GM23338 (cell line): ENCODE measurements at regions not wholly inside any gene's neighbourhood (a gene's known extent, or its start where the extent isn't known, plus 50 kb on each side); places are given as distances from the start of the nearest gene placed in this dataset.

Source experiments
- ATAC-seq: fragments of 200-7000 bp; cut with Tn5 transposase; 3 replicates; pipeline ENCODE4 v1.9.1; 2020
- DNase-seq: peaks from one replicate; pipeline ENCODE4 v3.0.0-alpha.2; 2015; ENCODE audit warnings: low spot score
- H2AFZ ChIP-seq: fragments of 200-600 bp; sonication (generic); 2 replicates; pipeline ENCODE4 v1.8.0; 2016; ENCODE audit warnings: antibody characterized with exemption, mild to moderate bottlenecking, moderate library complexity
- H3F3A ChIP-seq: fragments of 200-600 bp; sonication (generic); replicated peaks from 2 replicates; pipeline ENCODE4 v1.8.0; 2017; ENCODE audit warnings: antibody characterized with exemption, mixed run types, low read depth
- H3K27ac ChIP-seq: fragments of 200-600 bp; sonication (generic); 2 replicates; pipeline ENCODE4 v1.6.1; 2016; ENCODE audit warnings: low read depth
- H3K27me3 ChIP-seq: fragments of 200-600 bp; sonication (generic); 2 replicates; pipeline ENCODE4 v1.8.0; 2016; ENCODE audit warnings: mild to moderate bottlenecking, mixed run types, moderate library complexity; ENCODE audit not compliant: insufficient read depth
- H3K36me3 ChIP-seq: fragments of 200-600 bp; sonication (generic); 2 replicates; pipeline ENCODE4 v1.8.0; 2016; ENCODE audit warnings: mild to moderate bottlenecking; ENCODE audit not compliant: insufficient read depth
- H3K4me1 ChIP-seq: fragments of 200-600 bp; sonication (generic); 2 replicates; pipeline ENCODE4 v1.8.0; 2016; ENCODE audit warnings: mild to moderate bottlenecking, moderate library complexity; ENCODE audit not compliant: insufficient read depth
- H3K4me2 ChIP-seq: fragments of 200-600 bp; sonication (generic); 2 replicates; pipeline ENCODE4 v1.7.1; 2017; ENCODE audit warnings: mixed run types
- H3K4me3 ChIP-seq: fragments of 200-600 bp; sonication (generic); 2 replicates; pipeline ENCODE4 v1.6.1; 2016; ENCODE audit warnings: mixed run types
- H3K79me2 ChIP-seq: fragments of 200-600 bp; sonication (generic); replicated peaks from 2 replicates; pipeline ENCODE4 v1.8.0; 2017; ENCODE audit warnings: mild to moderate bottlenecking; ENCODE audit not compliant: insufficient read depth
- H3K9me2 ChIP-seq: fragments of 200-600 bp; sonication (generic); 2 replicates; pipeline ENCODE4 v1.8.0; 2017; ENCODE audit not compliant: insufficient read depth
- H4K20me1 ChIP-seq: fragments of 200-600 bp; sonication (generic); replicated peaks from 2 replicates; pipeline ENCODE4 v1.8.0; 2017; ENCODE audit warnings: mild to moderate bottlenecking; ENCODE audit not compliant: insufficient read depth
- H3K27ac Mint-ChIP-seq: 2 replicates; pipeline ENCODE4 v1.8.0; 2020; ENCODE audit warnings: inconsistent platforms, mild to moderate bottlenecking, moderate library complexity, mixed read lengths
- H3K27me3 Mint-ChIP-seq: 3 replicates; pipeline ENCODE4 v1.8.0; 2022; ENCODE audit warnings: low read depth, mild to moderate bottlenecking, moderate library complexity, mixed read lengths, inconsistent platforms; ENCODE audit not compliant: insufficient read depth, poor library complexity
- H3K36me3 Mint-ChIP-seq: 3 replicates; pipeline ENCODE4 v1.8.0; 2021; ENCODE audit warnings: low read depth, mild to moderate bottlenecking, inconsistent platforms, moderate library complexity, mixed read lengths
- H3K4me1 Mint-ChIP-seq: 3 replicates; pipeline ENCODE4 v1.8.0; 2020; ENCODE audit warnings: mild to moderate bottlenecking, inconsistent platforms, mixed read lengths
- H3K4me3 Mint-ChIP-seq: 3 replicates; pipeline ENCODE4 v1.8.0; 2021; ENCODE audit warnings: moderate library complexity, mild to moderate bottlenecking, inconsistent platforms, mixed read lengths
- H3K9me3 Mint-ChIP-seq: 3 replicates; pipeline ENCODE4 v1.8.0; 2020; ENCODE audit warnings: moderate library complexity, mild to moderate bottlenecking, inconsistent platforms, mixed read lengths
- CREB1 ChIP-seq: fragments of 250-450 bp; sonication (Bioruptor Pico); IDR thresholded peaks from 2 replicates; pipeline ENCODE4 v1.5.0; 2020; ENCODE audit warnings: low read depth, mild to moderate bottlenecking, moderate library complexity
- CTCF ChIP-seq, 2 experiments: fragments of 200-600 bp in 1 of 2; sonication (generic) in 1 of 2; conservative IDR thresholded peaks; 2 replicates each; pipeline versions ENCODE4 v1.5.1 to v1.6.1; 2016 to 2017; ENCODE audit warnings: antibody characterized with exemption in 2 of 2, low read depth in 2 of 2, mild to moderate bottlenecking in 2 of 2, moderate library complexity in 1 of 2
- ETS1 ChIP-seq: IDR thresholded peaks from 2 replicates; pipeline ENCODE4 v1.6.1; 2016; ENCODE audit warnings: antibody characterized with exemption
- EZH2 ChIP-seq: fragments of 200-600 bp; sonication (generic); IDR thresholded peaks from one replicate; pipeline ENCODE4 v1.8.0; 2017; ENCODE audit warnings: antibody characterized with exemption, mild to moderate bottlenecking, low read depth; ENCODE audit not compliant: unreplicated experiment
- EZH2phosphoT487 ChIP-seq: fragments of 200-600 bp; sonication (generic); IDR thresholded peaks from one replicate; pipeline ENCODE4 v1.8.1; 2018; ENCODE audit warnings: antibody characterized with exemption; ENCODE audit not compliant: unreplicated experiment
- JUNB ChIP-seq: IDR thresholded peaks from one replicate; pipeline ENCODE4 v1.6.1; 2016; ENCODE audit warnings: antibody characterized with exemption; ENCODE audit not compliant: unreplicated experiment
- NANOG ChIP-seq: IDR thresholded peaks from 2 replicates; pipeline ENCODE4 v1.6.1; 2016; ENCODE audit warnings: antibody characterized with exemption, borderline replicate concordance
- POLR2AphosphoS5 ChIP-seq: IDR thresholded peaks from 2 replicates; pipeline ENCODE4 v1.6.1; 2016; ENCODE audit warnings: antibody characterized with exemption, low read depth
- REST ChIP-seq: IDR thresholded peaks from one replicate; pipeline ENCODE4 v1.6.1; 2018; ENCODE audit warnings: antibody characterized with exemption; ENCODE audit not compliant: unreplicated experiment
- STAT1 ChIP-seq: IDR thresholded peaks from one replicate; pipeline ENCODE4 v1.6.1; 2016; ENCODE audit warnings: antibody characterized with exemption; ENCODE audit not compliant: unreplicated experiment
- ZNF114 ChIP-seq: fragments of 250-450 bp; sonication (Bioruptor Pico); IDR thresholded peaks from 2 replicates; pipeline ENCODE4 v1.5.0; 2020; ENCODE audit warnings: mild to moderate bottlenecking, moderate library complexity
- ZNF331 ChIP-seq: fragments of 250-450 bp; sonication (Bioruptor Pico); IDR thresholded peaks from 2 replicates; pipeline ENCODE4 v1.5.0; 2020; ENCODE audit warnings: low read depth, mild to moderate bottlenecking, moderate library complexity
- ZNF462 ChIP-seq: fragments of 250-450 bp; sonication (Bioruptor Pico); IDR thresholded peaks from 2 replicates; pipeline ENCODE4 v1.5.0; 2020; ENCODE audit warnings: mild to moderate bottlenecking, moderate library complexity

- H3K27me3 Mint-ChIP-seq = no peaks in the 10 kb centered on the region
- peak overlapping the region; percentile 27; the same call in 1 of the 2 replicates for H3K4me2 ChIP-seq
Observed at GRCh38 chr5:89447027-89447426, 564.0 kb upstream of the MEF2C start.

More at GRCh38 chr5:89447027-89447426, 564.0 kb upstream of the MEF2C start:
- no peaks in the 10 kb centered on the region for H3K36me3 ChIP-seq
- no peaks in the 10 kb centered on the region for H3K79me2 ChIP-seq
- no peak for TF ChIP-seq ZNF462 (CRISPR knock-in tag)
- TF ChIP-seq ZNF331 (CRISPR knock-in tag) = no peak
- no peak for TF ChIP-seq ZNF114 (CRISPR knock-in tag)
- no peak for TF ChIP-seq JUNB
- TF ChIP-seq CREB1 (CRISPR knock-in tag) = no peak
- no peak for TF ChIP-seq NANOG
- no peak for TF ChIP-seq EZH2phosphoT487
- TF ChIP-seq ETS1 = no peak
- TF ChIP-seq REST = no peak
- TF ChIP-seq CTCF (conservative IDR thresholded peaks at IDR 0.05; ENCODE audit: low read depth in 2 of 2) = no peak
- no peak for TF ChIP-seq STAT1
- no peak for TF ChIP-seq EZH2
- no peak for TF ChIP-seq POLR2AphosphoS5
- Mint-ChIP-seq H3K4me3 (no peak overlapping the region), H3K4me1 (peaks cover 44% of the 10 kb centered on the region), H3K27ac (peak overlapping the region; percentile 91), H3K9me3 (no peaks in the 10 kb centered on the region), H3K36me3 (no peaks in the 10 kb centered on the region)
- ATAC-seq (peak; percentile 60), DNase-seq (peak; percentile 8)
- no peaks in the 10 kb centered on the region for H4K20me1 ChIP-seq
- H3K27me3 ChIP-seq = no peaks in the 10 kb centered on the region
- peak overlapping the region; percentile 26 for H2AFZ ChIP-seq
- H3K4me3 ChIP-seq = no peak overlapping the region
- peak overlapping the region; percentile 76 for H3K27ac ChIP-seq
- no peaks in the 10 kb centered on the region for H3K9me2 ChIP-seq
- H3K4me1 ChIP-seq = peaks cover 41% of the 10 kb centered on the region
- no peaks in the 10 kb centered on the region for H3F3A ChIP-seq
